Testis (tissue), 2 donors: ENCODE measurements at regions not wholly inside any gene's neighbourhood (a gene's known extent, or its start where the extent isn't known, plus 50 kb on each side); places are given as distances from the start of the nearest gene placed in this dataset.

Experiments used
- CTCF ChIP-seq, 3 experiments: fragments of 450-650 bp in 2 of 3; fragments of 200-600 bp in 1 of 3; sonication (generic) in 1 of 3; IDR thresholded peaks; one replicate each; pipeline ENCODE4 v1.5.1; 2016 to 2019; ENCODE audit warnings: antibody characterized with exemption in 3 of 3, mild to moderate bottlenecking in 2 of 3, moderate library complexity in 1 of 3
- POLR2A ChIP-seq: fragments of 450-650 bp; IDR thresholded peaks from one replicate; pipeline ENCODE4 v1.6.1; 2017; ENCODE audit warnings: antibody characterized with exemption, mild to moderate bottlenecking, moderate library complexity

GRCh38 chr20:20827992-20828597 lies 115.7 kb upstream of the RALGAPA2 start:
- TF ChIP-seq POLR2A (no peak), CTCF (IDR thresholded peaks at IDR 0.05) (no peak)
